Natural killer cell (primary cell): ENCODE measurements at regions not wholly inside any gene's neighbourhood (a gene's known extent, or its start where the extent isn't known, plus 50 kb on each side); places are given as distances from the start of the nearest gene placed in this dataset.

Experiments
- ATAC-seq, 3 donors: fragments of 150-1000 bp in 2 of 3; fragments of 200-7000 bp in 1 of 3; cut with Tn5 transposase; 1 replicate in 1 of 3; 2 replicates in 2 of 3; pipeline ENCODE4 v1.10.0; 2021; ENCODE audit warnings: mild to moderate bottlenecking in 2 of 3, moderate library complexity in 2 of 3
- DNase-seq, 2 donors: peaks; one replicate each; pipeline versions ENCODE4 v3.0.0 to v3.0.0-alpha.2; 2013 to 2021; ENCODE audit warnings: mixed read lengths in 1 of 2
- H3K27ac ChIP-seq: one replicate; pipeline ENCODE4 v1.5.1; 2013; ENCODE audit warnings: mild to moderate bottlenecking, low read length
- H3K27me3 ChIP-seq: one replicate; pipeline ENCODE4 v1.6.1; 2013; ENCODE audit warnings: low read length; ENCODE audit not compliant: control insufficient read depth, insufficient read depth
- H3K36me3 ChIP-seq: one replicate; pipeline ENCODE4 v1.6.1; 2013; ENCODE audit warnings: low read length; ENCODE audit not compliant: control insufficient read depth, insufficient read depth
- H3K4me1 ChIP-seq: one replicate; pipeline ENCODE4 v1.6.1; 2013; ENCODE audit warnings: low read length; ENCODE audit not compliant: control insufficient read depth, insufficient read depth
- H3K4me3 ChIP-seq: one replicate; pipeline ENCODE4 v1.5.1; 2013; ENCODE audit warnings: low read length
- H3K9me3 ChIP-seq: one replicate; pipeline ENCODE4 v1.6.1; 2013; ENCODE audit warnings: low read length; ENCODE audit not compliant: control insufficient read depth, insufficient read depth
- H3K27ac Mint-ChIP-seq, 2 donors: one replicate each; pipeline ENCODE4 v1.8.0; 2022; ENCODE audit warnings: mild to moderate bottlenecking in 2 of 2, mixed read lengths in 2 of 2, moderate library complexity in 1 of 2
- H3K27me3 Mint-ChIP-seq, 2 donors: one replicate each; pipeline ENCODE4 v1.8.0; 2022; ENCODE audit warnings: low read depth in 2 of 2, mixed read lengths in 2 of 2
- H3K36me3 Mint-ChIP-seq: one replicate; pipeline ENCODE4 v1.8.0; 2022; ENCODE audit warnings: mixed read lengths
- H3K4me1 Mint-ChIP-seq, 2 donors: one replicate each; pipeline ENCODE4 v1.8.0; 2022; ENCODE audit warnings: mixed read lengths in 2 of 2
- H3K4me3 Mint-ChIP-seq: one replicate; pipeline ENCODE4 v1.8.0; 2022; ENCODE audit warnings: mild to moderate bottlenecking, moderate library complexity, mixed read lengths
- H3K9me3 Mint-ChIP-seq, 2 donors: one replicate each; pipeline ENCODE4 v1.8.0; 2022; ENCODE audit warnings: mixed read lengths in 2 of 2
- CTCF ChIP-seq: fragments of 200-600 bp; IDR thresholded peaks from one replicate; pipeline ENCODE4 v1.8.0; 2022; ENCODE audit warnings: antibody characterized with exemption
- WGBS: methylation state at CpG from one replicate; pipeline ENCODE4 v1.1.7; 2013; ENCODE audit warnings: missing lambda C conversion rate; ENCODE audit not compliant: insufficient coverage; 5-methylcytosine and 5-hydroxymethylcytosine counted together
- intact Hi-C: fragments of 100-400 bp; cut with micrococcal nuclease; formaldehyde crosslinking; loops from one replicate; pipeline ENCODE4 v1.14.2; 2022

GRCh38 chr12:91902860-91903683 is 242.6 kb downstream of the BTG1 start:
- Mint-ChIP-seq H3K27me3 (peaks cover 0 to 2% of the 10 kb centered on the region in 2 donors), H3K4me3 (no peak overlapping the region), H3K4me1 (peaks cover 15 to 28% of the 10 kb centered on the region in 2 donors), H3K36me3 (peaks cover 4% of the 10 kb centered on the region), H3K9me3 (peaks cover 3 to 4% of the 10 kb centered on the region in 2 donors), H3K27ac (peak overlapping the region; percentile 43 to 63)
- Histone ChIP-seq H3K27ac (no peak overlapping the region), H3K9me3 (no peaks in the 10 kb centered on the region), H3K27me3 (no peaks in the 10 kb centered on the region), H3K4me3 (no peak overlapping the region), H3K36me3 (no peaks in the 10 kb centered on the region), H3K4me1 (no peaks in the 10 kb centered on the region)
- DNase-seq (no peak), ATAC-seq (peak in 2 of 3 donors; percentile 21 to 54)
- no peak for TF ChIP-seq CTCF
- intact Hi-C loops: no loop called here

- 100% methylated on average over 1 of the region's 3 CpGs for WGBS
- no peaks in the 10 kb centered on the region for H3K9me3 ChIP-seq
- Mint-ChIP-seq H3K4me1 (peaks cover 15 to 28% of the 10 kb centered on the region in 2 donors), H3K27ac (peak overlapping the region in 1 of 2 donors; percentile 35), H3K36me3 (peaks cover 4% of the 10 kb centered on the region), H3K9me3 (peaks cover 6 to 8% of the 10 kb centered on the region in 2 donors), H3K27me3 (peaks cover 0 to 6% of the 10 kb centered on the region in 2 donors), H3K4me3 (no peak overlapping the region)
- no peaks in the 10 kb centered on the region for H3K27me3 ChIP-seq
- no peak for TF ChIP-seq CTCF
- ATAC-seq: no peak
- no peaks in the 10 kb centered on the region for H3K36me3 ChIP-seq
- DNase-seq: no peak
- H3K27ac ChIP-seq: no peak overlapping the region
- H3K4me3 ChIP-seq: no peak overlapping the region
- intact Hi-C loops: no loop called here
- no peaks in the 10 kb centered on the region for H3K4me1 ChIP-seq
Measured at GRCh38 chr12:91901381-91902074, 244.1 kb downstream of the BTG1 start.

GRCh38 chr12:91900971-91901370 is 244.7 kb downstream of the BTG1 start:
- Mint-ChIP-seq H3K4me3 (no peak overlapping the region), H3K36me3 (peaks cover 4% of the 10 kb centered on the region), H3K27ac (no peak overlapping the region), H3K9me3 (peaks cover 6 to 8% of the 10 kb centered on the region in 2 donors), H3K27me3 (peaks cover 0 to 6% of the 10 kb centered on the region in 2 donors), H3K4me1 (peaks cover 15 to 28% of the 10 kb centered on the region in 2 donors)
- no peak for ATAC-seq
- no peak for TF ChIP-seq CTCF
- Histone ChIP-seq H3K9me3 (no peaks in the 10 kb centered on the region), H3K27me3 (no peaks in the 10 kb centered on the region), H3K4me3 (no peak overlapping the region), H3K4me1 (no peaks in the 10 kb centered on the region), H3K36me3 (no peaks in the 10 kb centered on the region), H3K27ac (no peak overlapping the region)
- intact Hi-C loops: no loop called here
- DNase-seq: no peak
